Thymus (tissue), 11 donors: ENCODE measurements at regions not wholly inside any gene's neighbourhood (a gene's known extent, or its start where the extent isn't known, plus 50 kb on each side); places are given as distances from the start of the nearest gene placed in this dataset.

Experiments
- DNase-seq, 9 donors: peaks; one replicate each; pipeline ENCODE4 v3.0.0-alpha.2; 2013; ENCODE audit warnings: low spot score in 9 of 9, low read depth in 6 of 9, missing footprints in 1 of 9
- H3K27ac ChIP-seq, 2 donors: one replicate each; pipeline ENCODE4 v1.5.1; 2013; ENCODE audit warnings: control low read depth in 1 of 2, low read depth in 1 of 2, low read length in 1 of 2, mild to moderate bottlenecking in 1 of 2, moderate library complexity in 1 of 2
- H3K27me3 ChIP-seq, 2 donors: one replicate each; pipeline ENCODE4 v1.5.1; 2013; ENCODE audit warnings: low read length in 1 of 2; ENCODE audit not compliant: control insufficient read depth in 2 of 2, insufficient read depth in 1 of 2
- H3K36me3 ChIP-seq, 2 donors: one replicate each; pipeline ENCODE4 v1.5.1; 2013; ENCODE audit warnings: low read length in 1 of 2, mild to moderate bottlenecking in 1 of 2, moderate library complexity in 1 of 2; ENCODE audit not compliant: control insufficient read depth in 2 of 2, insufficient read depth in 2 of 2
- H3K4me1 ChIP-seq, 2 donors: one replicate each; pipeline ENCODE4 v1.5.1; 2013; ENCODE audit warnings: low read length in 2 of 2; ENCODE audit not compliant: control insufficient read depth in 2 of 2, insufficient read depth in 2 of 2
- H3K4me3 ChIP-seq, 2 donors: one replicate each; pipeline ENCODE4 v1.5.1; 2013; ENCODE audit warnings: low read length in 2 of 2, control low read depth in 1 of 2, mild to moderate bottlenecking in 1 of 2
- H3K9me3 ChIP-seq, 2 donors: one replicate each; pipeline ENCODE4 v1.5.1; 2013; ENCODE audit warnings: low read length in 1 of 2, mild to moderate bottlenecking in 1 of 2; ENCODE audit not compliant: control insufficient read depth in 2 of 2, insufficient read depth in 1 of 2
- WGBS: extraction: QIAGEN DNeasy Blood & Tissue Kit; methylation state at CpG from one replicate; pipeline ENCODE4 v1.1.7; 2013; 5-methylcytosine and 5-hydroxymethylcytosine counted together
- donor health status: healthy.

DNA sequence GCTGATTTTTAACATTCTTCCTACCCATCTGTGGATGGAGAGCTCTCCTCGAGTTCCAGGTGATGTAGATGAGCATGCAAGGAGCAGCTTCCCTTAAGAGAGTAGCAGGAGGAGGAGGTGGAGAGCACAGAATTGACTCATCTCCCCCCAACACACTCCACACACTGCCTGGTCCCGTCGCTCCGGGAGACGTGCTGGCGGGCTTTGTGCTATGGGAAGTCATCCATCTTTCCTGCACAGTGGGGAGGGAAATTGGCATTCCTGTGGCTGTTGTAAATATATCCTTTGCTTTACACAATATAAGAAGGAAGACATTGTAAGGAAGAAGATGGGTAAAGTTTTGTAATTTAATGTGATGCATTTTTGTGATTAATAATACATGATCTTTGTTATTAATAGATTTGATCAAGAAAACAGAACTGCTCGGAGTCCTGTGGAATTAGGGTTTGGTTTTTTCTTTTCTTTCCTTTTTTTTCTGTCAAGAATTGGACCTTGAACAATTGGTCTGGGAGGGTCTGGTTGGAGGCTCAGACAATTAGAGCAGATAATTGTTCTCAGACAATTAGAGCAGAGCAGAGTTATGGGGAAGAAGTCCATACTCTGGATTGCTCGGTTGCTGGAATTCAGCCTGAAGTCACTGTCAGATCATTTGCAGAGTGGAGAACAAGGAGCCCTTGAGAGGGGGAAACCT, 297.8 kb downstream of the GADD45G start:
- Histone ChIP-seq H3K27me3 (peaks cover 2% of the 10 kb centered on the region in 2 donors), H3K27ac (no peak overlapping the region), H3K9me3 (no peaks in the 10 kb centered on the region), H3K36me3 (no peaks in the 10 kb centered on the region), H3K4me1 (no peaks in the 10 kb centered on the region), H3K4me3 (no peak overlapping the region)
- DNase-seq: no peak
- WGBS: 94% methylated on average over 8 of the region's 8 CpGs

DNA sequence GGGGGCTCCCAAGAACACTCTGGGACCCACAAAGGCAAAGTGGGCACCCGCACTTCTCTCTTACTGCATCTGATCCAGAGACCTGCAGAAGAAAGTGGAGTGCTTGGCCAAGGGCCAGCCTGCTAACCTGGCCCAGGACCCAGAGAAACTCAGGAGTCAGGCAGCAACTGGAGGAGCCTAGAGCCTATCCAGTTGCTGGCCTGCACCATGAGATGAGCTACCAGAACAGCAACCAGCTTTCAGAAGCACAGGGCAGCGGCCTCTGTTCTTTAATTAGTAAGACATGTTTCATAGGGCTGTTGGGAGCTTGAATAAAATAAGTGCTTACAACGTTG, 298.3 kb downstream of the GADD45G start:
- WGBS: 96% methylated on average over 3 of the region's 3 CpGs
- H3K27ac ChIP-seq: no peak overlapping the region
- H3K4me3 ChIP-seq: no peak overlapping the region
- no peaks in the 10 kb centered on the region for H3K9me3 ChIP-seq
- no peak for DNase-seq
- no peaks in the 10 kb centered on the region for H3K36me3 ChIP-seq
- H3K27me3 ChIP-seq: peaks cover 2% of the 10 kb centered on the region in 2 donors
- no peaks in the 10 kb centered on the region for H3K4me1 ChIP-seq

DNA sequence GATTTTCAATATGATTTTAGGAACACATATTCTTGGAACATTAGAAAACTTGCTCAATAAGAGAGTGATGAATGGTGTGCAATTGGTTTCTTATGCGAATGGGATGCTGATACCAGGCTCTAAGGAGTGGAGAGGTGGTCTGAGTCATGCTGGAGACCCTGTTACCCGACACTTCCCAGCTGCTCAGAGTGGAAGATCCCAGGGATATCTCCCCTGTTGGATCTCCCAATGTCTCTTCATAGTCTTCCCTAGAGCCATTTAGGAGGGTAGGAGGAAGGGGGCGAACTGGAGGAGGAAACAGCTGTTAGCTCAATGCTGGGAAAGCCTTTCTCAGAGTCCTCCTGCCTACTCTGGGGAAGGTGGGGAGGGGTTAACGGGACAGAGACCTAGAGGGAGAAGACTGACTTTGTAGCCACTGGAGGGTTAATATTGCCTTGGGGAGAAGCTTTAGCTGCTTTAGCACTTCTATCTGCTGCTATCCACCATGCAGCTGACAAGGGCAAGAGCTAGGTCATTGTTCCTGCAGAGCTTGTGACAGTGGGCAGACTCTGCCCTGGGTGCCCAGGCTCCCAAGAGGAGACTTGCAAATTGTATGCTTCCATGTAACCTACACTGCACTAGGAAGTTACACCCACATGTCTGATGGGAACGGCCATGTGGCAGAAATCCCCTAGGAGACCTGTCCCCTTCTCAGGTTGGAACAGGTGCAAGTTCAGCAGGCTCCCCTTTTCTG, 301.0 kb downstream of the GADD45G start:
- peaks cover 2% of the 10 kb centered on the region in 2 donors for H3K27me3 ChIP-seq
- H3K9me3 ChIP-seq: no peaks in the 10 kb centered on the region
- no peaks in the 10 kb centered on the region for H3K4me1 ChIP-seq
- H3K4me3 ChIP-seq: no peak overlapping the region
- H3K27ac ChIP-seq: no peak overlapping the region
- no peaks in the 10 kb centered on the region for H3K36me3 ChIP-seq
- WGBS: 94% methylated on average over 5 of the region's 5 CpGs
- DNase-seq: no peak

DNA sequence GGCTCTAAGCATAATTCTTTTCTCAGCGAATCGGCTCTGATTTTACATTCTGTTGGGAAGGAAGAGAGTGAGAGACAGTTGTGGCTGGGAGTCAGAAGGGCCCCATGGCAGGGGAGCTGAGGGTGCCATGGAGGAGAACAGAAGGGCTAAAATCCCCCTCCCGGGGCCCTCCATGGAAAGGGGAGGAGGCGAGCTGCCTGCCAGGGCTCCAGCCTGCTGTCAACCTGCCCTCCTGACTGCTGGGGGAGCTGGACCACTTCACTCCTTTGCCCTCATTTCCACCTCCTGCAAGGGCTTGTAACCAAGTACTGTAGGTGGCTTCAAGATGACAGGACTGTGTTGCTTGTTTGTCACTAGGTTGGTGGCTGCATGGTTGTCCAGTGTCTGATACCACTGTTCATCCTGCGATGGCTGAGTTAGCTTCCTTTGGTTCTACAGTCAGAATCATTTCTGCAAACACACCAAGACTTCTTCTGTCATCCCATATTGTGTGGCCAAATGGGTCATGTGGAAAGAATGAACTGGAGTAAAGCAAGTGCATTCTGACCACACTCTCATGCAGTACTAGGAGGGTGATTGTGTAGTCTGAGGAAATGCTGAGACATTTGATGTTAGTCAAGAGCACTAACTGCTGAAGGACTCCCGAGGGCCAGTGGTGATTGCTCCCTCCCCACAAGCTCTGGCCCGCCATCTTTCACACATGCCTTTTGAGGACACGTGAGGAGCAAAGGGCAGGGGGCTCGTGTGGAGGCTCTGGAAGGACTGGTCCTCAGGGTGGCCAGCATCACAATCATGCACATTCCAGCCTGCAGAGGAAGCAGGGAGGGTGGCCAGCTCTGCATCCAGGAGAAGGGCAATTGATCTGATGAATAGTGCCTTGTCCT, 307.2 kb downstream of the GADD45G start:
- H3K9me3 ChIP-seq: no peaks in the 10 kb centered on the region
- H3K4me1 ChIP-seq: no peaks in the 10 kb centered on the region
- 96% methylated on average over 9 of the region's 9 CpGs for WGBS
- H3K4me3 ChIP-seq: no peak overlapping the region
- no peak overlapping the region for H3K27ac ChIP-seq
- no peak for DNase-seq
- H3K36me3 ChIP-seq: no peaks in the 10 kb centered on the region
- H3K27me3 ChIP-seq: peaks cover 0 to 2% of the 10 kb centered on the region in 2 donors

DNA sequence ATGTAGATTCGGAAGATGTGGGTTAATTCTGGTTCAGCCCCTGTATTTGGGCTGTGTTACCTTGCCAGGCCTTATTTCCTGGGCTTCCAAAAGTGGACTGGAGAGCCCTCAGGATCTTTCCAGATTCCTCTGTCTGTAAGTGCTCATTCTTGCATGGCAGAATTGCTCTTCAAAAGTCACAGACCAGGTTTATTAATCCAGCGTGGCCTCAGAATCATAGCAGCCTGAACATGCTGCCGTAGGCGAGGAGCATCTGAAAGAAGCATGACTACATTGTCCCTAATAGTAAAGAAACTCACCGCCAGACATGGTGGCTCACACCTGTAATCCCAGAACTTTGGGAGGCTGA, 307.8 kb downstream of the GADD45G start:
- Histone ChIP-seq H3K4me3 (no peak overlapping the region), H3K9me3 (no peaks in the 10 kb centered on the region), H3K27me3 (peaks cover 0 to 2% of the 10 kb centered on the region in 2 donors), H3K27ac (no peak overlapping the region), H3K36me3 (no peaks in the 10 kb centered on the region), H3K4me1 (no peaks in the 10 kb centered on the region)
- no peak for DNase-seq
- WGBS: over 99% methylated on average over 5 of the region's 5 CpGs

DNA sequence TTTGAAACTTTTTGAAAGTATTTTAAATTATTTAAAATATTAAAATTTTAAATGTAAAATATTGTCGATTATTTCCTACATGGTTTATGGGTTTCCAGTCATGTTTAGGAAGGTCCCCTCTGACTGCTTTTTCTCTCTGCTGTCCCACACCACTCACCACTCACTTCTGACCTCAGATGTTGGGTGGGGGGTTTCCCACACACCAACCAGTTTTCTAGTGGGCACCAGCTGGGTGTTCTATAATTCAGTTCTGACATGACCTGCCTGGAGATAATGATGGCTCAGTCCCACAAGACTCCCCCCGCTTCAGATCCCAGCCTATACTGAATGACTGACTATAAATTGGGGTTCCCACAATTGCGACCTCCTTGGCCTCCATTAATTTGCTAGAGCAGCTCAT, 310.4 kb downstream of the GADD45G start:
- H3K36me3 ChIP-seq: no peaks in the 10 kb centered on the region
- no peak overlapping the region for H3K27ac ChIP-seq
- 98% methylated on average over 3 of the region's 3 CpGs for WGBS
- DNase-seq: no peak
- peaks cover 0 to 13% of the 10 kb centered on the region in 2 donors for H3K27me3 ChIP-seq
- no peaks in the 10 kb centered on the region for H3K4me1 ChIP-seq
- H3K4me3 ChIP-seq: no peak overlapping the region
- H3K9me3 ChIP-seq: no peaks in the 10 kb centered on the region

DNA sequence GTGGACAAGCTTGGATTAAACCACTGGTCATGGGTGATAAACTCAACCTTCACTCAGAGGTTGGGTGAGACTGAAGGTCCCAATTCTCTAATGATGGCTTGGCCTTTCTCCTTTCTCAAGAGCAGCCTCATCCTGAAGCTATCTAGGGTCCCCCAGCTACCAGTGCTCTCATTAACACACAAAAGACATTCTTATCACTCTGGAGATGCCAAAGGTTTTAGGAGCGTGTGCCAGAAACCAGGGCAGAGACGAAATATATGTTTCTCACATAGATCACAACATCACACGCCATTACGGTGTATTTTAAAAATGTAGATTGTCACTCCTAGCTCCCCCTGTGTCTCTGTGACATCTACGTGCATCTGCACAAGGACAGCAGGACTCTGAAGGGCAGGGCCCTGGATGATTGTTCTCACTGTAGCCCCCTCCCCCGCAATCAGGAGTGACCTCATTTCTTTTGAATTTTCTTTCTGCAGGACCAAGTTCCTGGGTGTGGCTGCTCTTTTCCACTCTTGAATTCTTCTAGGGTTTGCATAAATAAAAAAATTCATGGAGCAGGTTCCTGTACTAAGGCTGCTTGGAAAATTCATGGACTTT, 311.3 kb downstream of the GADD45G start:
- DNase-seq: no peak
- Histone ChIP-seq H3K9me3 (no peaks in the 10 kb centered on the region), H3K27me3 (peaks cover 0 to 14% of the 10 kb centered on the region in 2 donors), H3K27ac (no peak overlapping the region), H3K36me3 (no peaks in the 10 kb centered on the region), H3K4me1 (no peaks in the 10 kb centered on the region), H3K4me3 (no peak overlapping the region)
- 97% methylated on average over 6 of the region's 6 CpGs for WGBS

GRCh38 chr9:89917861-89918260, 313.0 kb downstream of the GADD45G start:
- H3K4me3 ChIP-seq: no peak overlapping the region
- H3K36me3 ChIP-seq: no peaks in the 10 kb centered on the region
- H3K4me1 ChIP-seq: no peaks in the 10 kb centered on the region
- 97% methylated on average over 9 of the region's 9 CpGs for WGBS
- H3K27me3 ChIP-seq: peaks cover 0 to 12% of the 10 kb centered on the region in 2 donors
- no peaks in the 10 kb centered on the region for H3K9me3 ChIP-seq
- H3K27ac ChIP-seq: no peak overlapping the region
- DNase-seq: no peak
